ENCODE measurements at regions not wholly inside any gene's neighbourhood (a gene's known extent, or its start where the extent isn't known, plus 50 kb on each side); places are given as distances from the start of the nearest gene placed in this dataset.
"Not testable (repeated sequence)": the region's sequence is repeated elsewhere in the genome, so short reads cannot be mapped to it uniquely, and the experiment has no call there.

DNA sequence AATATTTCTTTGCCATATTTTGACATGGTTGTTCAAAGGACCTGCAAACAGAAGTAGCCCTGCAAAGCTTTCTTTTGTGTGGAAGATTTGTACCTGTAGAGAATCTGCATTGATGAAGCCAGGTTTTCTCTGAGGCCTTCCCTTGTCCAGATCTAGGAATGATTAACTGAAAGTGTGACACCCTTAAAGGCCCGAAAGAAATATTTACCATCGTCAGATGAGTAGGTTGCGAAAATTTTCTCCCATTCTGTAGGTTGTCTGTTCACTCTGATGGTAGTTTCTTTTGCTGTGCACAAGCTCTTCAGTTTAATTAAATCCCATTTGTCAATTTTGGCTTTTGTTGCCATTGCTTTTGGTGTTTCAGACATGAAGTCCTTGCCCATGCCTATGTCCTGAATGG lies 439.0 kb downstream of the SMARCA1 start:
- DNase-seq (ENCODE audit: low read depth), result not testable (repeated sequence)

DNA sequence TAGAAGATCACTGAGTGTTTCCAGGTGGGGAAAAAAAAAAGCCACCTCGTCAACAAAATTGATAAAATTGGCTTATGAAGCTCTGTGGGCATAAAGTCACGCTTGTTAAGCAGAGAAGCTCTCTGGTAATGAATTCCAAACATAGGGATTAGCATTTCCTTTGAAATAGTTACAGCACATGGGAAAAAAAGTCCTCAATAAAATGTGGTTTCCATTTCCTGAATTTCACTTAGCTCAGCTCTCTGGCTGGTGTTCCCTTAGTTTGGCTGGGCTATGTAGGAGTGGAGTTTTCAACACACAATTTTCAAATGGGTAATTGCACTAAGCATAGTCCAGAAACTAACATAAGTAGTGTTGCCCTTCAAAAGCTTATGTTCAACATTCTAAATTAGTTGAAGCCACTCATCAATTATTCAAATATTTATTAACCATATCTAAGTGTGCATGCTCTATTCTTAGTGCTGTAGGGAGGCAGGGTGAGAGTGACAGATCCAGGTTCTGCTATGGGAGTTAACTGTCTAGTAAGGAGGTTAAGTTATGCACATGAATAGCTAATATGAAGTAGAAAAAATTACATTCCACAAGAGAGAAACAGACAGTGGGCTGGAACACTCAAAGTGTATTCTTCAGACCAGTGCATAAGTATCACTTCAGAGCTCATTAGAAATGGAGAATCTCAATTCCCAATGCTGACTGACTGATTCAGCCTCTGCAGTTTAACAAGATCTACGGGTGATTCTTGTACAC lies 445.7 kb downstream of the SMARCA1 start:
- no peak for DNase-seq (ENCODE audit: low read depth)

DNA sequence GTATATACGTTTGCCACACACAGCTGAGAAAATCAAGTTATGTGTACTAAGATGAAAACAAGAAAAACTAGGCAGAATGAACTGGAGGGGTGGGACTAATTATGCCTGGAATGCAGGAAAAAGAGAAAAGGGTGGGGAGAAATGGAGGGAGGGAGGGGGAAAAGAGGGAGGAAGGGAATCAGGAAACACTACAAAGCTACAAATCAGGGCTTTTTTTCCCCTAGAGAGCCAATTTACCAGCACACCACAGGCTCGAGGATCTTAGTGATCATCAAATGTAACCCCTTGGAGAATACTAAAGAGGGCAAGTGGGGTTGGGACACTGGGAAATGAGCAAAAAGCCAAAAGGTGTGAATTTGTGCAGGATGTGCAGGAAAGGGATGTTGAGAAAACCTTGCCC lies 451.9 kb downstream of the SMARCA1 start:
- no peak for DNase-seq (ENCODE audit: low read depth)

DNA sequence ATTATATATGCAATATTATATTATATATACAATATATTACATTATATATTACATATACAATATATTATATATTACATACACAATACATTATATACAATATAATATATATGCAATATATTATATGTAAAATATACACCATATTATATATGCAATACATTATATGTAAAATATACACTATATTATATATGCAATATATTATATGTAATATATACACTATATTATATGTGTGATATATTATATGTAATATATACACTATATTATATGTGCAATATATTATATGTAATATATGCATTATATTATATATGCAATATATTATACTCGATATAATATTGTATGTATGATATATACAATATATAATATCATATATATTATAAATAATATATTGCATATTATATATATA lies 457.4 kb downstream of the SMARCA1 start:
- DNase-seq (ENCODE audit: low read depth), result no peak

DNA sequence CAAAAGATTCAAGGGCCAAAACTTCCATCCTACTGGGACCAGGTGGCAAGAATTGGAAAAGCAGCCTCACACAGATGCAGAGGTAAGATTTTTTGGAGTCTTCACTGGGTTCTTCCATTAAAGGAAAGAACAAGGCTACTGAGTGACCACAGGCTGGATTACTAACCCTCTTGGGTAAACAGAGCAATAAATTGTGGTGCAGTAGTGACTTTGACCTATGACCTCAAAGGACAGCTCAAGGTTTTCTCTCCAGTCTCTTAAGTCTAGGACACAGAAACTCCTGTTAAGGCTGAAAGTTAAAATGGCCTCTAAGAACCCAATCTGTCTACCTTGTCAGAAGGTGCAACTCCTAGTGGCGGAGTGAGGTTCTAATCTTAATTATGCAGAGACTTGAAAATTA lies 464.9 kb downstream of the SMARCA1 start:
- DNase-seq (ENCODE audit: low read depth), result no peak

DNA sequence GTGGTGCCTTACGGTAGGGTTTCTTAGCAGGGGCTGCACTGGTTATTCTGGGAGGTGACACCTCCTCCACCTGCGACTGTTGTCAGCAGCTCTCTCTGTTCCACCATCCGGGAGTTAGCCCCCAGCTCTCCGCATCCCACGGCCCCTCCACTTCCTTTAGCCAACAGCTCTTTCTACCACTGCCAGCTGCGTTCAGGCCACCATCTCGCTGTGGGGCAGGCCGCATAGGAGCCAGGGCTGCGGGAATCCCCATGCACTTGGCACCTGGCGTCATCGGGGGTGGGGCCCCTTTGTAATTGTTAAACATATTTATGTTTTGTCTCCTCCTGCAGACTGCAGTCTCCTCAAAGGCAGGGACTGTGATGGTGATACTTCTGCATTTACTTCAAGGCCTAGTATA lies 480.2 kb downstream of the SMARCA1 start:
- no peak for DNase-seq (ENCODE audit: low read depth)

DNA sequence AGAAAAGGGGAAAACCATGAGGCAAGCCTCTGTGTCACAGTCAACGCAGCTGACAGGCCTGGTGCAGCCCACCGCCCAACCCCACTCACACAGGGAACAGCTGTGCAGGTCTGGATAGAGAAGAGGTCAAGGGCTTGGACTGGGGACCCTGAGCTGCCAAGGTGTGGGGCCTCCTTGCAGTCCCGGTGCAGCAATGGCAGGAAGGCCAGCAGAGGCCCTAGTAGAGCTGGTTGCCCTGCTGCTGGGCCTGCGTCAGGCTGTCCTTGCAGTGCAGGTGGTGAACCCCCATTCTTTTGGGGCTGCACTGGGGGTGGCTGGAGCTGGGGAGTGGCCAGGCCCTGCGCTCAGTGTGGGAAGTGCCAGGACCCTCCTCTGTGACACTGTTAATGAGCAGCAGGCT lies 482.0 kb downstream of the SMARCA1 start:
- no peak for DNase-seq (ENCODE audit: low read depth)

DNA sequence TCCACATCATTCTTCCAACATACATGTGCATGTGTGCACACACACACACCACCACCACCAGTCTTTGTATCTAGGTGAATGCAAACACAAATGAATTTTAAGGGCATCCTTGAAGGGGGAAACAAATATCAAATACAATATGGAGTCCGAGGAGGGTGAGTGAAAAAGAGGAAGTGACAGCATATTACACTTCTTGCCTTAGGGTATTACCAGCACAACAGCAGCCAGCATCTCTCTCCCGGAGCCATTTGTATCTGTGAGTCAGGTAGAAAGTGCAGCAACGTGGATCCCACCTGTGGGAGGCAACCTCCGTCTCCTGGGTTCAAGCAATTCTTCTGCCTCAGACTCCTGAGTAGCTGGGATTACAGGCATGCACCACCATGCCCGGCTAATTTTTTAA lies 483.2 kb downstream of the SMARCA1 start:
- DNase-seq (ENCODE audit: low read depth), result no peak

DNA sequence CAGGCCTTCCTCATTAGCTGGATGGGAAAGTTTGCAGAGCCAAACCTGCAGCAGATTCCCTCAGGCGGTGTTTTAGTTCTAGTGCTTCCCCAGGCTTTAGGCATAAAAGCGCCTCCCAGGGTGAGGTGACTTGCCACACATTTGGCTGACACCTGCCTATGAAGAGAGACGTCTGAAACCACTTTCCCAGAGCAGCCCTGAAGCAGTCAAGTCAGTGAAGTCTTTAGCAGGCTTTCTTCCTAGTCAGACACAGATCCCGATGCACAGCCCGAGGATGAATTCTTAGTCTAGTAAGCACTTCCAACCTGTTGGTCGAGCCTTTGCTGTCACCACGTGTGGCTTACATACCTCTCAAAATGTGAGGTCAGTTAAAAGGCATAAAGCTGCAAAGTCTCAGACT lies 484.1 kb downstream of the SMARCA1 start:
- no peak for DNase-seq (ENCODE audit: low read depth)

DNA sequence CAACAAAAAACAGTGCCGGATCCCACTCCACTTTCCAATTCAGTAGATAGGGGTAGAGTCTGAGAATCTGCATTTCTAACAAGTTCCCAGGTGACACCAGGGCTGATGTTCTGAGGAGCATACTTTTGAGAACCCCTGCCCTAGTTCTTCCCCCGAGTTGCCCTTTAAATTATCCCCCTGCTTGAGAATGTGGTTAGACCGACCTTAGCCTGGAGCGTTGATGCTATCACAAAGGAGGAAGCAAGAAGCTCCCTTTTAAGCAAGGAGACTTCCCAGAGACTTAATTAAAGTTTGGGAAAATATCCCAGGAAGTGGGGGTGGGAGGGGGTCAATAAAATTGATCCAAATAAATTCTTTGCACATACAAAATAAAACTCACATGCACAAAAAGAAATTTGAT lies 485.9 kb downstream of the SMARCA1 start:
- DNase-seq (ENCODE audit: low read depth), result no peak

DNA sequence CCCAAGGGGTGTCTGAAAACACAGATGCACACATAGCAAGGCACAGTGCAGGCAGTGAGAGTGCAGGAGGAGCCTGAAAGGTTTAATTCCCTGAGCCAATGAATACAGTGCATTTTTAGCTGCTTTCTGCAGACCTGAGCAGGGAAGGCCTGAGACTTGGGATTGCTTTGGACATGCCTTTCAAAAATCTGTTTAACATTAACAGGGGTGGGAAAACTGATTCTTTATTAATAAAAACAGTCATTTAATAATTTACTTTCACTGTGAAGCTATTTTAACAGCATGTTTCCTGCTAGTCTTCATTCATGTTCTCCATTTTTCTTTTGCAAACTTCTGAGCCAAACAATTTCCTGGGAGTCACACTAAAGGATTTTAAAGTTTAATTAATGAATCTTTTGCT lies 488.1 kb downstream of the SMARCA1 start:
- DNase-seq (ENCODE audit: low read depth), result no peak

DNA sequence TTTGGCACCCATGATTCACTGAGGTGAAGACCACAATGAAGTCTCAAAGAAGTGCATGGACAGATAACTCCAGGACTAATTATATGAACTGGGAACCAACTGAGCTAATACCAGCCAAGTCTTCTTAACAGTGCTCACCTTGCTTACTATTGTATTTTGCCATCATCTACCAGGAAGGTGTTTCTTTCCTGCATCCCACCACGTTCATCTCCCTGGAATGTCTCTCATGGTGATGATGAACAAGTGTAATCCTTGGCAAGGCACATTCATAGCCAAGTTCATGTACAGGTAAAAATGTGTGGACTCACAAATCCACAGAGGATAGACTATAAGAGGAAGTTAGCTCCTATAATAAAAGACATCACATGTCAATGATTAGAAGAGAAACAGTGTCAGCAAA lies 489.1 kb downstream of the SMARCA1 start:
- no peak for DNase-seq (ENCODE audit: low read depth)

DNA sequence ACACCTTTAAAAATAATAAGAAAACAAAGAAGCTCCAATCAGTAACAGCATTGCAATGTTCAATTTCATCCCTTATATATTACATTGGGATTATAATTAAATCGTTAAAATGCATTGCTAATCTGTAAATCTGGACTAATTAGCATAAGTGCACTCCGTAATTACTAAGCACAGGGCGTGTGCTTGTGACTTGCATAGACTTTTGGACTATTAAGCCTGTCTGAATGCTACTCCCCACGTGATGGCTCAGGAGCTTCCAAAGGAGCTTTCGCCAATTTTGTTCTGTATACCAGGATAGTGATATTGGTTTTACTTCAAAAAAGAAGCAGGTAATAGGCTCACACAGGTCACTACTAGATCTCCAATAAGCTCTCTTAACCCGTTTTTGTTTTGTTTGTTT lies 497.1 kb downstream of the SMARCA1 start:
- DNase-seq (ENCODE audit: low read depth), result no peak

DNA sequence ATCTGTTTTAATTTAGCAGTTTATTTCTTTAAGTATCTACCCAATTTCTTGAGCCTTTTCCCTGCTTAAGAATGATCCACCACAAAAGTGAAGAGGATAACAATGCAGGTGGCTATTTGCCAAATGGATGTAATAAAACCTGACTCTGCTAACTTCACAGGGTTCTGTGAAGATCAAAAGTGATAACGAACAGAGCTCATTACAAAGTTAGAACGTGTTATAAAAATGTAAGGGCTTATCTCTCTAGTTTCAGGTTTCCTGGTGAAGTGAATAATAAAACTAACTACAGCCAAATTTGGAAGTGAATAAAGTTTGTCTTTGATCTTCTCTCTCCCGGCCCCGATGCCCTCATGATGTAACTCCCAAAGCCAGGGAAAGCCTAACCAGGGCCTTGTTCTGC lies 497.9 kb downstream of the SMARCA1 start:
- DNase-seq (ENCODE audit: low read depth), result no peak

DNA sequence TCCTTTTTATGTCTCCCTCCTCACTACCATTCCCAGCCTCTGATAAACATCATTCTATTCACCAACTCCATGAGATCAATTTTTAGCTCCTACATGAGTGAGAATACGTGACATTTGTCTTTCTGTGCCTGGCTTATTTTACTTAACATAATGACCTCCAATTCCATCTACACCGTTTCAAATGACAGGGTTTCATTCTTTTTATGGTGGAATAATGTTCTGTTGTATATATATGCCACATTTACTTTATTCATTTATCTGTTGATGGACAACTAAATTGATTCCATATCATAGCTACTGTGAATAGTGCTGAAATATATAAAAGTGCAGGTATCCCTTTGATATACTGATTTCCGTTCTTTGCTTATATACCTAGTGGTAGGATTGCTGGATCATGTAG lies 503.9 kb downstream of the SMARCA1 start:
- no peak for DNase-seq (ENCODE audit: low read depth)

DNA sequence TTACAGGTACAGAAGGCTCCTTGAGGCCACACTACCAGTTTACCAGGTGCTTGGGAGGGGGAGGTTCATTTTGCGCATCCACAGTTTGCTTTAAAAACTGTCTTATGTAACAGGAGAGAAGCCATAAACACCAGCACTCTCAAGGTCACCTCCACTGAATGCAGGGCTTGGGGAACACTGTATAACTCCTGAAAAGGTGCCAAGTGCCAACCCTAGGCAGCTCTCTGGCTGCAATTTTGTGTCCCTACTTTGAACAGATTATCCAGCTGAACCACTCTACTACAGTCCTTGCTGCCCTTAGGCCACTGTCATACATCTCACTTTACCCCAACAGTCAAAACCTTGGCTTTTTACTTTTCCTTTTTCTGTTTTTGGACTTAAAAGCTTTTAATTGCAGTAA lies 507.9 kb downstream of the SMARCA1 start:
- no peak for DNase-seq (ENCODE audit: low read depth)

DNA sequence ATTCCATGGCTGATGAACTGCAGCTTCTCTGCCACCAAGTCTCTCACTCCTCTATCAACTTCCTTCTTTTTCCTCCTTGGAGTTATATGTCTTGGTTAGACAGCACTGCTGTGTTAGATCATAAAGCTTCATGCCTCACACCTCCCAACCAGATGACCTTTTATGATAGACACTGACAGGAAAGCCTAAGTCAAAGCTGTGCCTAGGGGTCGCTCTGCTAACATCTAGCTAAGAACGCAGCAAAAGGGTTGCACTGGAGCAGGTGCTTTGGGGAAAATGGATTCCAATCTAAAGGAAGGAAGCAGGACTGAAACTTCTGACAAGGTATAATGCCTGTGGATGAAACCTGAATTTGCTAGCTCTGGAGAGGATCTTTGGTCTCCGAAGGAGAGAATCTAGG lies 509.7 kb downstream of the SMARCA1 start:
- DNase-seq (ENCODE audit: low read depth), result no peak

DNA sequence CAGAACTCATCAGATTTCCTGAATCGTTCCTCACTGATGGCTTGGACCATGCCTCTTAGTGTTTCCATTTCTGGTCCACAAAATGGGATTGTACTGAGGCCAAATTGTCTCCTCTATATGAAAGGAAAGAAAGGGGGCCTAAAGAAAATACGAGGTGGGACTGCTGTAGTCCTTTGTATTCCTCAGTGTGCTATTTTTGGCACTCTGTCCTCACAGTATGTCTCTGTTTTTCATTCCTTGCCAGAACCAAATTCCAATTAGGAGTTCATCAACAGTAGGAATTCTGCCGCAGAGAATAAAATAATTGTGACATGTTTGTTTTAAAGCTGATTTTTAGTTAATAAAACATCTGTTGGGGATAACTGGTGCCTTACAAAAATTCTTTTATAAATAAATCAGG lies 515.7 kb downstream of the SMARCA1 start:
- no peak for DNase-seq (ENCODE audit: low read depth)

DNA sequence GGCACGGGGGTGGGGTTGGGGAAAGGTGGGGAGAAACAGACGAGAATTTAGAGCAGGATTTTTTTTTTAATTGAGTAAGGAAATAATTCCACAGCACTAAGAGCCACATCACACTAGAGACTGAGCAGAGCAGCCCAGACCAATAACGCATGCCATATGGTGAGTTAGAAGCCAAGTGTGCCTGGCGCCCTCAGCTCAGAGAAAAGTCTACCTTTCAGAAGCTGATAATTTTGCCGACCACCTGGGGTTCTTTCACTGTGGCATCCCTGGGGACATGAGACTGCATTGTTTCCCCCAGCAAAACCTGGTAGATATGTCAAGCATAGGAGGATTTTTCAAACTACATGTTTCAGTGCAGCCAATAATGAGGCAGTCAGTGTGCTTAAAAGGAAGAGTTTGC lies 516.8 kb downstream of the SMARCA1 start:
- no peak for DNase-seq (ENCODE audit: low read depth)

DNA sequence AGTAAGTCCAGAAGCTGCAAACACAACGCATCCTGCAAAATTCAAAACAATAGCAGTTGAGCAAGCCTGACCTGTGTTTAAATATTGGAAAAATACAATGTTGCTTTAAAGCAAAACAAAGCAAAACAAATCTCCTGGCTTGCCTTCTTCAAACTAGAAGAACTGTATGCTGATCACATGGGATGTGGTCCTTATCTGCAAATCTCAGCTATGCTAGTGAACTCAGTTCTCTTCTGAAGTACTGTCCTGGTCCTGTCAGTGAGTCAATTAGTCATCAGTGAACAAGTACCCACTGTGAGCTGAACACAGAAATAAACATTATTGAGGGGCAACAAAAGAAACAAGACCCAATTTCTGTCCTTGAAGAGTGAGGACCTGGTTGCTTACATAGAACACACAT lies 522.5 kb downstream of the SMARCA1 start:
- DNase-seq (ENCODE audit: low read depth), result no peak

DNA sequence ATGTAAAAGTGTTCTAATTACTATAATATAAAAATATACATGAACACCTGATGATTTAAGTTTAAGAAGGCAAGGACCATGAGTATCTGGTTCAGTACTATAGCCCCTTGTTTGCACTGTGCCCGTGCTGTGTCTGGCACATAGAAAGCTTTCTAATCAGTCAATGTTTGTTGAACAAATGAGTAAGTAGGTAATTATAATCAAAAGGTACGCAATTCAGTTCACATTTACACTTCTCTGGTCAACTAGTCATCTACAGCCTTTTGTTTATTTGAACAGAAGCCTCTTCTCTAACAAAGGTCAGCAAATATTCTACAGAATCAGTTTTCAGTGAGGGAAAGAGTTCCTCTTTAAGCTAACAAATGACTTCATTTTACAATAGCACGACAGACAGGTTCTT lies 523.3 kb downstream of the SMARCA1 start:
- no peak for DNase-seq (ENCODE audit: low read depth)

DNA sequence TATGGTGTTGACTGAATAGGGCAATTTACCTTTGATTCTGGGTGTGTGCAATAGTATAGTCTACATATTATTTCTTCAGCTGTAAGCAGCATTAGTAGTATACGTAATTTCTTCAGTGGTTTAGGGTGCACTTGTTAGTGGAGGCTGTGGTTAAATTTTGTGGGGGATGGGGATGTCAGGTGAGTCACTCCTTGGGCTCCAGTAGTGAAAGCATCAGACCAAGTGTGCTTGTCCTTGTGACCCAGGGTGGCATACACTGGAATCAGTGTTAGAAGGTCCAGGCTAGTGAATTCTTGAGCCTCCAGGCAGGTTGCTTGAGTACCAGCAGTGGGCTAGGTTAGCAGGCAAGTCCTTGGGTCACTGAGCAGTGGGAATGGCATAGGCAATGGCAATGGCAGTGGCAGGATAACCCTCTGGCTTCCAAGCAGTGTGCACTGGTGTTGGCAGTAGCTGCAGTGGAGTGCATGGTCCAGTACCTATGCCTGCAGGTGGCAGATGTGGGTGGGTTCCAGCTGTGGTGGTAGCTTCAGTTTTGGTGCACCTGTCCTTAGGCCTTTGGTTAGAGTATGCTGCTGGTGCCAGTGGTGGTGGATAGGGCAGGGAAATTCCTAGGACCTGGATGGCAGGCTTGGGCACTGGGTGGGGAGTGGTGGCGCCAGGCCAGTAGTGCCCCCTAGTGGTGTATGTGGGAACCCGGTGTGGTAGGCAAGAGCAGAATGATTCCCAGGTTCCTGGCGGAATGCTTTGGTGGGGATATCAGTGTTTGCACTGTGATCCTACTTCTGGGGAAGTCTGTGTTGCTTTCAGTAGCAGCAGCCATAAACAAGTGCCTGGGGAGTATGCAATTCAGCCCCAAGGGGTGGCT lies 531.0 kb downstream of the SMARCA1 start:
- DNase-seq (ENCODE audit: low read depth), result no peak

DNA sequence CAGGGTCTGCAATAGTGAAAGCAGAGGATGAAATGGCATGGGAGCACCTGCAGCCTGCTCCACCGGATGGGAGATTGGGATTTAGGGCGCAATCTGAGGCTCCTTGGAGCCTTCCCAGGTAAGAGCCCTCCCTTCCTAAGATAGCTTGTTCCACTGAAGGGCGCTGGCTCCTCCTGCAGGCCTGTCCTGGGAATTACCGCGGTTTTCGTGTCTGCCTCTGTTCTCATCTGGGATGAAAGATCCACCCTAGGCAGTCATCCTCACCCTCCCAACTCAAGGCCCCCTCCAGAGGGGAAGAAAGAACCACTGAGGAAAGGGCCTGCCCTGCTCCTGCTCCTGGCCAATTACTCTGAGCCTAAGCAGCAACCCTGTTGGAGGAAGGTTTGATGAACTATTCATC lies 547.5 kb downstream of the SMARCA1 start:
- DNase-seq (ENCODE audit: low read depth), result no peak

DNA sequence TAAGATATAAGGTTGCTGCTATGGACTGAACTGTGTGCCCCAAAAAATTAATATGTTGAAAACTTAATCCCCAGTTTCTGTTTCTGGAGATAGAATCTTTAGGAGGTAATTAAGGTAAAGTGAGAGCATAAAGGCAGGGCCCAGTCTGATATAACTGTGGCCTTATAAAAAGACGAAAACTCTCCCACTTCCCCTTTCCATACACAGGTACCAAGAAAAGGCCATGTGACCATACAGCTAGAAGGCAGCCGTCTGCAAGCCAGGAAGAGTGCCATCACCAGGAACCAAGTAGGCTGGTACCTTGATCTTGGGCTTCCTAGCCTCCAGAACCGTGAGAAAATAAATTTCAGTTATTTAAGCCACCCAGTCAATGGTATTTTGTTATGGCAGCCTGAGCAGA lies 550.3 kb downstream of the SMARCA1 start:
- DNase-seq (ENCODE audit: low read depth), result no peak

Measured in stimulated activated CD8-positive, alpha-beta memory T cell treated with anti-CD3 and anti-CD28 coated beads, Interleukin-12 subunit alpha, Interleukin-12 subunit beta, amount 100 ng/mL, for 1 hour (primary cell).